C4-2B (cell line): ENCODE measurements at regions not wholly inside any gene's neighbourhood (a gene's known extent, or its start where the extent isn't known, plus 50 kb on each side); places are given as distances from the start of the nearest gene placed in this dataset.

ENCODE experiments used
- CTCF ChIP-seq: fragments of 450-650 bp; conservative IDR thresholded peaks from 2 replicates; pipeline ENCODE4 v1.5.1; 2017; ENCODE audit warnings: mild to moderate bottlenecking
- ZFX ChIP-seq: fragments of 450-650 bp; IDR thresholded peaks from 2 replicates; pipeline ENCODE4 v1.6.1; 2017

- TF ChIP-seq CTCF, result no peak
- TF ChIP-seq ZFX, result no peak
These were observed 123.8 kb upstream of the DOK5 start for GRCh38 chr20:54351371-54352136.
